ENCODE measurements at regions not wholly inside any gene's neighbourhood (a gene's known extent, or its start where the extent isn't known, plus 50 kb on each side); places are given as distances from the start of the nearest gene placed in this dataset.
"Not testable (repeated sequence)": the region's sequence is repeated elsewhere in the genome, so short reads cannot be mapped to it uniquely, and the experiment has no call there.

GRCh38 chr22:47422736-47423135, 660.3 kb downstream of the TBC1D22A start:
- no peak for DNase-seq

- no peak for DNase-seq
These were observed 659.4 kb downstream of the TBC1D22A start for GRCh38 chr22:47421846-47422245.

GRCh38 chr22:47420211-47420610, 657.8 kb downstream of the TBC1D22A start:
- DNase-seq, result no peak

GRCh38 chr22:47419239-47419638, 656.8 kb downstream of the TBC1D22A start:
- no peak for DNase-seq

- DNase-seq, result no peak
These were observed 655.2 kb downstream of the TBC1D22A start for GRCh38 chr22:47417699-47418098.

- DNase-seq, result no peak
These were observed 648.6 kb downstream of the TBC1D22A start for GRCh38 chr22:47411006-47411405.

GRCh38 chr22:47409539-47410275, 647.3 kb downstream of the TBC1D22A start:
- no peak for DNase-seq

GRCh38 chr22:47408409-47408808, 646.0 kb downstream of the TBC1D22A start:
- no peak for DNase-seq

- DNase-seq, result no peak
These were observed 645.1 kb downstream of the TBC1D22A start for GRCh38 chr22:47407461-47408025.

- no peak for DNase-seq
These were observed 644.4 kb downstream of the TBC1D22A start for GRCh38 chr22:47406896-47407295.

GRCh38 chr22:47406180-47406834, 643.9 kb downstream of the TBC1D22A start:
- no peak for DNase-seq

- DNase-seq, result not testable (repeated sequence)
These were observed 642.8 kb downstream of the TBC1D22A start for GRCh38 chr22:47405222-47405621.

- DNase-seq, result no peak
These were observed 640.6 kb downstream of the TBC1D22A start for GRCh38 chr22:47402876-47403525.

- DNase-seq, result no peak
These were observed 639.7 kb downstream of the TBC1D22A start for GRCh38 chr22:47401976-47402770.

GRCh38 chr22:47401592-47401898, 639.1 kb downstream of the TBC1D22A start:
- DNase-seq, result no peak

- DNase-seq, result no peak
These were observed 638.5 kb downstream of the TBC1D22A start for GRCh38 chr22:47400701-47401591.

GRCh38 chr22:47400131-47400530, 637.7 kb downstream of the TBC1D22A start:
- DNase-seq, result not testable (repeated sequence)

- DNase-seq, result no peak
These were observed 636.7 kb downstream of the TBC1D22A start for GRCh38 chr22:47398921-47399790.

GRCh38 chr22:47398491-47398890, 636.0 kb downstream of the TBC1D22A start:
- no peak for DNase-seq

GRCh38 chr22:47397673-47398072, 635.2 kb downstream of the TBC1D22A start:
- DNase-seq, result no peak

- no peak for DNase-seq
These were observed 634.1 kb downstream of the TBC1D22A start for GRCh38 chr22:47396515-47396914.
